ENCODE measurements at regions not wholly inside any gene's neighbourhood (a gene's known extent, or its start where the extent isn't known, plus 50 kb on each side); places are given as distances from the start of the nearest gene placed in this dataset.
"Not testable (repeated sequence)": the region's sequence is repeated elsewhere in the genome, so short reads cannot be mapped to it uniquely, and the experiment has no call there.

DNA sequence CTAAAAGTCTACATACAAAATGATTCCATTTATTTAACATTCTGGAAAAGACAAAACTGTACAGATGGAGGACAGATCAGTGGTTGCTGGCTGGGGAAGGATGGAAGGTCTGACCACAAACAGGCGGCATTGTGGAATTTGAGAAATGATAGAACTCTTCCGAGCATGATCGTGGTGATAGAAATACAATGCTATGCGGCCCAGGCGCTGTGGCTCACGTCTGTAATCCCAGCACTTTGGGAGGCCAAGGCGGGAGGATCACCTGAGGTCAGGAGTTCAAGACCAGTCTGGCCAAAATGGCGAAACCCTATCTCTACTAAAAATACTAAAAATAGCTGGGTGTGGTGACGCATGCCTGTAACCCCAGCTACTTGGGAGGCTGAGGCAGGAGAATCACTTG is 264.6 kb downstream of the ARHGAP12 start:
- H3K27ac ChIP-seq; H3K36me3 ChIP-seq; H3K4me1 ChIP-seq (replicated peaks); DNase-seq (ENCODE audit: low read depth in 1 of 2, low spot score in 2 of 2); H3K9me3 ChIP-seq (replicated peaks); H3K4me3 ChIP-seq; H3K27me3 ChIP-seq (replicated peaks): not testable (repeated sequence)

DNA sequence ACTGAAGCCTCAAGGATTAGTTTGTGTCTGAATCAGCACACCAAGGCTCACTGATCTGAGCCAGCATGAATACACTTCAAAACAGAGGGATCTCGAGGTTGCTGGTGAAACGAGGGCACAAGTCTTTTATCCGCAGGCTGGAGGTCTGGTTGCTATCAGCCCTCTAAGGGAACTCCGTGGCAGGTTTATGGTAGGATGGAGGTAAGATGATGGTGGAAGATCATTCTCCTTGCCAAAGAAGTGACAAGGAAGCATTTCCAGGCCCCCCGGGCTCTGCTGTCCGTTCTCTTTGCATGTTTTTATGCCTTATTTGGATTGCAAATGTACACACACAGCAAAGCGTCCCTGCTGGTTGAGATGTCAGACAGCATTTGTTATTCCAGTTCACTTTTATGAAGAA is 268.3 kb downstream of the ARHGAP12 start:
- Histone ChIP-seq H3K9me3 (replicated peaks) (no peaks in the 10 kb centered on the region), H3K36me3 (no peaks in the 10 kb centered on the region), H3K4me1 (replicated peaks) (no peaks in the 10 kb centered on the region), H3K4me3 (no peak overlapping the region), H3K27ac (no peak overlapping the region), H3K27me3 (replicated peaks) (no peaks in the 10 kb centered on the region)
- no peak for DNase-seq (ENCODE audit: low read depth in 1 of 2, low spot score in 2 of 2)

DNA sequence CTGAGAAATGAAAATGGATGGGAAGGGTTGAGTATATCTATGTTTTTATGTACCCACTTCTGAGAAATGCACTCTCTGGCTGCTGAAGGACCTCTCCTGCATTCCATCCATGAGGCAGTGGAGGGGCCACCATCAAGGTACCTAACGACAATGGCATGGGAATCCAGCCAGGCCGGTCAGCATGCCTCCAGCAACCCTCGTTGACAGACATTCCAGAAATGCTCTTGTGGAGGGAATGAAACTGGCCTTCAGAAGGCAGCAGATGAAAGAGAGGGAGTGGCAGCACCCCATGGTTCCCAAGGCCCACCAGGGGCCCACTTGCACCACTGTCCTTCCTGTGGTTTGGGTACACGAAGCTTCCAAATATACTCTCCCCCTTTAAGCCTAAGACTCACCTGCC is 269.0 kb downstream of the ARHGAP12 start:
- H3K4me1 ChIP-seq (replicated peaks) = no peaks in the 10 kb centered on the region
- H3K27ac ChIP-seq = no peak overlapping the region
- DNase-seq (ENCODE audit: low read depth in 1 of 2, low spot score in 2 of 2) = no peak
- no peak overlapping the region for H3K4me3 ChIP-seq
- no peaks in the 10 kb centered on the region for H3K9me3 ChIP-seq (replicated peaks)
- H3K36me3 ChIP-seq = no peaks in the 10 kb centered on the region
- no peaks in the 10 kb centered on the region for H3K27me3 ChIP-seq (replicated peaks)

DNA sequence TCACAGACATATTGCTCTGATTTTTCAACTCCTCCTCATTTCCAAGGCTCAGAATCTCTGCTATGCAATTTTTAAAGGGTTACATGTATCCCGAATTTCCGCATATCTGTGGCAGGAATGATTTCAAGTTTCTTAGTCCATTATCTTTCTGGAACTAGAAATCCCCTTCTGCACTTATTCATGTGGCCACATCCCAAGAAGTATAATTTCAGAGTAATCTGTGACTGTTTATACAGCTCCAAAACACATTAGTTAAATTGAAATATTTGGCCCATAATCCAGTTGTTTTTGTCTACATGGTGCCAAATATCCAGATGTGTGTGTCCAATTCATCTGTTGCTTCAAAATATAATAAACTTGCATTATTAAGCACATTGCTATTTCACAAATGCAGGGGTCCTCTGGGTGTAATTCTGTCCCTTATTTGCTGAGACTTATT is 271.2 kb downstream of the ARHGAP12 start:
- Histone ChIP-seq H3K27me3 (replicated peaks) (no peaks in the 10 kb centered on the region), H3K27ac (no peak overlapping the region), H3K9me3 (replicated peaks) (no peaks in the 10 kb centered on the region), H3K36me3 (no peaks in the 10 kb centered on the region), H3K4me1 (replicated peaks) (no peaks in the 10 kb centered on the region), H3K4me3 (no peak overlapping the region)
- no peak for DNase-seq (ENCODE audit: low read depth in 1 of 2, low spot score in 2 of 2)

DNA sequence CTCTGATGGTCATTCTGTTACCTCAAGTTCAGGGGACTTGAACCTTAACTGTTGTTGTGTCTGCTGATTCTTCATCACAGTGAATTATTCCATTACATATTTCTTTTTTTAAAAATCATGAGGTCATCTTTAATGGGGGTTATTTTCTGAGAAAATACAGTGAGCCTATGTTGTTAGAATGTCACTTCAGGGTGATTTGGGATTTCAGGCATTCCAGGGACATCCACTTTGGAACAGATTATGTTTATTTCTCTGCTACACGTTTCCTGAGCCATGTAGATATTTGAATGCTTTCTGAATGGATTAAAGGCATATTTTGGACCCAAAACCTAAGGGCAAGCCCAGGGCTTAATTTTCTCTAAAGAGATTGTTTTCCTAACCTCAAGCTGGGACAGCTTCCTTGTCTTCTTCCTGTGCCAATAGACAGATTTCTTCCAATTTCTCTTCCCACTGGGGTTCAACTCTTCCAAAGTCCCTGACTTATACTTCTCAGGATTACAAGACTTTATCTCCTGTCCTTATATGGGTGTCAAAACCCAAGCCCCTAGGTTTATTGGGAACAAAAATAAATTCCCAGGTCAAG is 271.7 kb downstream of the ARHGAP12 start:
- H3K27me3 ChIP-seq (replicated peaks) = no peaks in the 10 kb centered on the region
- no peak overlapping the region for H3K4me3 ChIP-seq
- no peak overlapping the region for H3K27ac ChIP-seq
- H3K9me3 ChIP-seq (replicated peaks) = no peaks in the 10 kb centered on the region
- no peaks in the 10 kb centered on the region for H3K36me3 ChIP-seq
- no peaks in the 10 kb centered on the region for H3K4me1 ChIP-seq (replicated peaks)
- no peak for DNase-seq (ENCODE audit: low read depth in 1 of 2, low spot score in 2 of 2)

DNA sequence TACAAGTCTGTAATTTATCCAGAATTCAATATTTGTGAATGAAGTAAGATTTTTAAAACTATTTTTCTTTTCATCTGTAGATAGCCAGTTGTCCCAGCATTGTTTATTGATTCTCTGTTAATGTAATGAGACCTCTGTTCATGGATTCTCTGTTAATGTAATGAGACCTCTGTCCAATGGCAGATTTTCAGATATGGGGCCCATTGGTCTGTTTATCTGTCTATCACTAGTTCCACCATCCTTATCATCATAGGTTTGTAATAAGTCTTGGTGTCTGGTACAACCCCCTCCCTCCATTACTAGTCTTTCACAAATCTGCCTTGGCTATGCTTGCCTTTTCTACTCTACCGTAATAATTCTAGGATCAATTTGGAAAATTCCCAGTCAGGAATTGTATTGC is 276.6 kb downstream of the ARHGAP12 start:
- Histone ChIP-seq H3K4me3 (no peak overlapping the region), H3K27ac (no peak overlapping the region), H3K4me1 (replicated peaks) (peaks cover 9% of the 10 kb centered on the region), H3K9me3 (replicated peaks) (no peaks in the 10 kb centered on the region), H3K27me3 (replicated peaks) (no peaks in the 10 kb centered on the region), H3K36me3 (no peaks in the 10 kb centered on the region)
- DNase-seq (ENCODE audit: low read depth in 1 of 2, low spot score in 2 of 2) = no peak

DNA sequence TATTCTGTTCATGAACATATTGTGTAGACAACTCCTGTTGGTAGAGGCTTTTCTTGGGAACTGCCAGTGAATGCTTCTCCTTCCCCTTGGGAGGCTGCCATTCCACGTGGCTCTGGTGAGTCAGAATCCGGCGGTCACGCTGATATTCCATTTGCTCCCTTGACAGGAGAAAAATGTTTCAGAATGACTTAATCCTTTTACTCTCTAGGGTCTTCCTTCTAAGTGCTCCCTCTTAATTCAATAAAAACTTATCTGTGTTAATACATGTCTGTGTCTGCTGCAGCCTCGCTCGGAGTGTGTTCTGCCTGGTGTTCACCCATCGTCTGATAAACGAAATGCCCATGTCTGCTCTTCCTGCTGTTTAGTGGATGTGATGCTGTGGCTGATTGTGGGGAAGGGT is 278.6 kb downstream of the ARHGAP12 start:
- Histone ChIP-seq H3K27ac (0 out of 2 replicates have a peak overlapping the region, but pooled peaks have one; percentile 25), H3K4me3 (no peak overlapping the region), H3K4me1 (replicated peaks) (peaks cover 11% of the 10 kb centered on the region), H3K36me3 (no peaks in the 10 kb centered on the region), H3K9me3 (replicated peaks) (no peaks in the 10 kb centered on the region), H3K27me3 (replicated peaks) (no peaks in the 10 kb centered on the region)
- DNase-seq (ENCODE audit: low read depth in 1 of 2, low spot score in 2 of 2) = peak; percentile 59 to 62

DNA sequence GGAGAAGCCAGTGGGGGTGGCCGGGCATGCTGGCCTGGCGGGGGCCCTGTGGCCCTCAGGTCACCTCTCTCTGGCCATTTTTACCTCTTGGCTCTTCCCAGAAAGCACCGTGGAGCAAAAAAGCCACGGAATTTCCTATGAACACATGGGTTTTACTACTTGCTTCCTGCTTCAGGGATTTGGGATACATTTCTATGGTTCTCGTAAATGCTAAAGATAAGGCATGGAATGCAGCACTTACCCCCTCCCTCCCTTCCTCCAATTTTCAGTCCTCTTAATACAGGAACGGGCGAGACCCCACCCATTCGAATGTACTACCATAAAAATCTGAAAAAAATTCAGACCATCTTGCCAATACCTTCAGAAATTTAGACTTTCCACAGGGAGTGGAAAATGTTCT is 279.7 kb downstream of the ARHGAP12 start:
- Histone ChIP-seq H3K27ac (no peak overlapping the region), H3K36me3 (no peaks in the 10 kb centered on the region), H3K27me3 (replicated peaks) (no peaks in the 10 kb centered on the region), H3K4me1 (replicated peaks) (peaks cover 15% of the 10 kb centered on the region), H3K4me3 (no peak overlapping the region), H3K9me3 (replicated peaks) (no peaks in the 10 kb centered on the region)
- no peak for DNase-seq (ENCODE audit: low read depth in 1 of 2, low spot score in 2 of 2)

DNA sequence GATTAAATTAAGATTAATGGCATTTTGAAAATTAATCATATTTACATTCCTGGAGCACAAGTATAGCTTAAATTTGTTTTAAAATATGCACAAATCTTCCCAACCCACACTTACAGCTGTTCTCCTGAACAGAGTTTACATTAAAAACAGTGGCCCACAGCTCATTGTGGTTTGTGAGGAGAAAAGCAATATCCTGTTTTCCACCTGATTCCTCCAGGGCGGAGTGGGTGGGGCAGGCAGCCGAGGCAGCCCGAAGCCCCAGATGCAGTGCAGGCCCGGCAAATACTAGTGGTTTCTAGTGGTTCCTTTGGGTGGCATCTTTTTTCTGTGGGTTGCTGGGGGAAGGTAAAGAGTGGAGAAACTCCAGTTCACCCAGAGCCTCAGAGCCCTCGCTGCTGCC is 280.8 kb downstream of the ARHGAP12 start:
- no peaks in the 10 kb centered on the region for H3K27me3 ChIP-seq (replicated peaks)
- no peaks in the 10 kb centered on the region for H3K36me3 ChIP-seq
- H3K4me3 ChIP-seq = no peak overlapping the region
- DNase-seq (ENCODE audit: low read depth in 1 of 2, low spot score in 2 of 2) = no peak
- H3K4me1 ChIP-seq (replicated peaks) = peaks cover 15% of the 10 kb centered on the region
- no peaks in the 10 kb centered on the region for H3K9me3 ChIP-seq (replicated peaks)
- H3K27ac ChIP-seq = no peak overlapping the region

DNA sequence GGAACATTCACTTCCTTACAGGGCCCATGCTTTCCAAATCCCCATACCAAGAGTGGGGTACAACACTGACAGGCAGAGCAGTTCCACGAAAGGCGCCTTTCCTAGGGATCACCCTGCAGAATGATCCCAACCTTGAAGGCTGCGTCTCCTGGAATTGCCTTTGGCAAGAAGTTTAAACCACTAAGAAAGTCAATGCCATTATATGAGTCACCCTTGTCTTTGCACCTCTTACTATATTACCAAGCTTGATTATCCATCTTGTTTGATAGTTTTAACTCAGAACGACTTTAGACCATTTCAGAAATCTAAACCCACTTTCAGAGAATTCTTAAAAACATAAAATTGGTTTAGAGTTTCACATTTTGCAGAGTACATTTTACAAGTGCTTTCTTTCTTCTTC is 282.1 kb downstream of the ARHGAP12 start:
- no peak for DNase-seq (ENCODE audit: low read depth in 1 of 2, low spot score in 2 of 2)
- Histone ChIP-seq H3K27ac (no peak overlapping the region), H3K36me3 (no peaks in the 10 kb centered on the region), H3K4me1 (replicated peaks) (peaks cover 15% of the 10 kb centered on the region), H3K27me3 (replicated peaks) (no peaks in the 10 kb centered on the region), H3K9me3 (replicated peaks) (no peaks in the 10 kb centered on the region), H3K4me3 (no peak overlapping the region)

DNA sequence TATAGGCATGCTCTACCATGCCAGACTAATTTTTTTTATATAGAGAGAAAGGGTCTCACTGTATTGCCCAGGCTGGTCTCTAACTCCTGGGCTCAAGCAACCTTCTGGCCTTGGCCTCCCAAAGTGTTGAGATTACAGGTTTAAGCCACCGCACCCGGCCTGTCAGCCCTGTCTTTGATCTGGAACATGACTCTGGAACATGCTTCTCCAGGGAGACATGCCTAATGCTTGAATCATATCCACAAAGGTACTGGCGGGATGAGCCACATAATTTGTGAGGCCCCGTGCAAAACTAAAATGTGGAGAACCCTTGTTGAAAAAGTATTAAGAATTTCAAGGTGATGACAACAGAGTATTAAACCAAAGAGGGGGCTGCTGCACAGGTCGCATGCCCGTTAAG is 282.8 kb downstream of the ARHGAP12 start:
- Histone ChIP-seq H3K9me3 (replicated peaks) (no peaks in the 10 kb centered on the region), H3K27ac (no peak overlapping the region), H3K36me3 (no peaks in the 10 kb centered on the region), H3K4me3 (no peak overlapping the region), H3K4me1 (replicated peaks) (peaks cover 15% of the 10 kb centered on the region), H3K27me3 (replicated peaks) (no peaks in the 10 kb centered on the region)
- DNase-seq (ENCODE audit: low read depth in 1 of 2, low spot score in 2 of 2) = no peak

DNA sequence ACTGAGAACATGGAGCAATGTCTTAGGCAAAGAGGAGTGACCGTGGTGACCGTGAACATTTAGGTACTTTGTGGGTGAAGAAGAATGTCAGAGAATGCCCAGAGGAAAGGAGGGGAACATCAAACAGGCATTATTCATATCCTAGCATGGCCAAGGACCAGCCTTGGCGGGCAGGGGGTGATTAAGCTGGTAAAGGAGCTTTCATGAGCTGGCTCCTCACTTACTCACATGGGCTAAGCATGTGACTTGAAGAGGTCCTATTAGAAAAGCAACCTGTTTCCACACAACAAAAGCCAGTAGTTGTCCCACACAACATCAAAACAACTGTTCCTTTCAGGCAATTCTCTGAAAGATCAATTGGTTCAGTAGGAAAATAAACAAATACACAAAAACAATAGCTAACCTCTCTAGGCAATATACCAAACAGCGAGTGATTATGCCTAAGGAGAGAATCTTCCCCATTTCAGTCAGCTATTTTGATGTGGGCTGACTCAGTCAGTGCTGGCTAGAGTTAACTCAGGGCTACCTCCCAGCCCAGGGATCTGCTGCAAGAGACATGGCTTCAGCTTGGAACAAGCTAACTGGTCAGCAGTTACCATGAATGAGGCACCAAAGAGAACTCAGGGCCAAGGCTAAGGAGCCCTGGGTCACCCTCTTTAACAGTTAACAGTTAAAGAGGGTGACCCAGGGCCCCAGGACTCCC is 283.5 kb downstream of the ARHGAP12 start:
- Histone ChIP-seq H3K9me3 (replicated peaks) (no peaks in the 10 kb centered on the region), H3K4me1 (replicated peaks) (peaks cover 12% of the 10 kb centered on the region), H3K27me3 (replicated peaks) (no peaks in the 10 kb centered on the region), H3K27ac (no peak overlapping the region), H3K4me3 (no peak overlapping the region), H3K36me3 (no peaks in the 10 kb centered on the region)
- no peak for DNase-seq (ENCODE audit: low read depth in 1 of 2, low spot score in 2 of 2)

DNA sequence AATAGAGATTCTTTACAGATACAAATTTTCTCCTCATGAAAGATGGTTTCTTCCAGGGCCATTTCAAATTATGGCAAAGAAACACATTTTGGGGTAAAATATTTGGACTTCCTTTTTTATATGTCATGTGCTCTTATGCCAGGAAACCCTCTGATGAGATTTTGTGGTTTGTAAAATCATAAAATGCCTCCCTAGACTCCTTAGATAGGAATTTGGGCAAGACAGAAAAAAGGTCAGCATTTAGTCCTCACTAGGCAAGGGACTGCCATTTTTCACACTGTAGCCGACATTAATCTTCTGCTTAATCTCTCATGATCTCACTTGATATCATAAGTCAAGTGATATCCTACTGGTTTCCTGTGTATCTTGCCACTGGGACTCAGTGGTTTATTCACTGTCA is 286.4 kb downstream of the ARHGAP12 start:
- Histone ChIP-seq H3K36me3 (no peaks in the 10 kb centered on the region), H3K27ac (no peak overlapping the region), H3K4me3 (no peak overlapping the region), H3K4me1 (replicated peaks) (0 out of 2 replicates have a peak, but pooled peaks cover 6% of the 10 kb centered on the region), H3K27me3 (replicated peaks) (no peaks in the 10 kb centered on the region), H3K9me3 (replicated peaks) (no peaks in the 10 kb centered on the region)
- no peak for DNase-seq (ENCODE audit: low read depth in 1 of 2, low spot score in 2 of 2)

DNA sequence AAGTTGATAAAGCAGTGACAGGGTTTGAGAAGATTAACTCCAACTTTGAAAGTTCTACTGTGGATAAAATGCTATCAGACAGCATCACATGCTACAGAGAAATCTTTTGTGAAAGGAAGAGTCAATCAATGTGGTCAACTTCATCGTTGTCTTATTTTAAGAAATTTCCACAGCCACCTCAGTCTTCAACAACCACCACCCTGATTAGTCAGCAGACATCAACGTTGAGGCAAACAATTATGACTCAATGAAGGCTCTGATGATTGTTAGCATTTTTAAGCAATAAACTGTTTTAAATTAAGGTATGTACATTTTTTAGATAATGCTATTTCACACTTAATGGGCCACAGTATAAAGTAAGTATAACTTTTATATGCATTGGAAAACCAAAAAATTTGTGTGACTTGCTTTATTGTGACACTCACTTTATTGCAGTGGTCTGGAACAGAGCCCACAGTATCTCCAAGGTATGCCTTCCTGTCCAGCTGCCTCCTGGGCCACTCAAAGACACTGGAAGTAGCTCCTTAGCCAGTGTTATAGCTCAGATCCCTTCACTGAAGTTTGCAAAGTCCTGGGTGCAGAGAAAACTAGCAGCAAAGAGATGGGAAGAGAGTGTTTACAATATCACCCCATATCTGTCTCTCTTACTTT is 293.1 kb downstream of the ARHGAP12 start:
- no peak for DNase-seq (ENCODE audit: low read depth in 1 of 2, low spot score in 2 of 2)
- H3K4me1 ChIP-seq (replicated peaks) = no peaks in the 10 kb centered on the region
- H3K4me3 ChIP-seq = no peak overlapping the region
- no peaks in the 10 kb centered on the region for H3K27me3 ChIP-seq (replicated peaks)
- no peaks in the 10 kb centered on the region for H3K36me3 ChIP-seq
- H3K9me3 ChIP-seq (replicated peaks) = no peaks in the 10 kb centered on the region
- H3K27ac ChIP-seq = no peak overlapping the region

Data from SJSA1 (cell line).